ENCODE measurements at regions not wholly inside any gene's neighbourhood (a gene's known extent, or its start where the extent isn't known, plus 50 kb on each side); places are given as distances from the start of the nearest gene placed in this dataset.

DNA sequence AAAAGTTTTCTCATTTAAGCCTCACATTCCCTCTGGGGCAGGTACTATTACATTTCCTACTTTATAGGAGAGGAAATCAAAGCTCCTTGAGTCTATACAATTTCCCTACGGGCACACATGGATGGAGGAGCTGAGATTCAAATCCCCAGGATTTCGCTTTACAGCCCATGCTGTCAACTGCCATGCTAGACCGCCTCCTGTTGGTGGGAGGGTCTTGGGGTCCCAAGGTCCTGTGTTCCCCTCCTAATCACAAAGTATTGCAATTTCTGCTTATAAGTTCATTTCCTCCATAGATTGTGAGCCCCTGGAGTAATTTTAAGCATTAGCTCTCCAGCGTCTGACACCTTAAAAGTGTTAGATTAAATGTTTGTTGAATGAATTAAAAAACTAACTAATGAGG, 95.9 kb upstream of the SMARCA2 start:
- no TSS peak for BruUV-seq (replicated peaks)
- H2AFZ ChIP-seq (ENCODE audit: low read depth, low read length): no peak overlapping the region

DNA sequence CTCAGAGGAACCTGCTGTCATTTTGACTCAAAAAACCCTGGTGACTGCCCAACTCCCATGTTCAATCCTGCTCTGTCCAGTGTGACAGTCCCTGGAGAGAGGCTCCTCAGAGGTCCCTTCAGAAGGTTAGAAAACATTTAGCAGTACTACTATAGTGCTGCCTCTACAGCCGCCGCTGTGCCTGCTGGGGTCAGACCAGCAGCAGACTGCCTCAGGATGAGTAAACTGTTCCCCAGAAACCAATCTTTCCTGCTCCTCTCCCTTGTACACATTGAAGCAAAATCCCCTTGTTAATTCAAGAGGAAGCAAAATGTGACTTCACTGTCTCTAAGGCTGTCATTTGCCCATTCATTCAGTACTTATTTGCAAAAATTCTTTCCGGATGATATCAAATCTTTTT, 94.8 kb upstream of the SMARCA2 start:
- H3K27me3 ChIP-seq (ENCODE audit: control insufficient read depth in 2 of 2, insufficient read depth in 2 of 2, low read length in 2 of 2): no peaks in the 10 kb centered on the region
- no peak overlapping the region for H3K27ac ChIP-seq (ENCODE audit: insufficient read depth, low read depth, low read length)
- ChIA-PET CTCF (no interaction called here), POLR2A (no interaction called here)
- no peaks in the 10 kb centered on the region for H3K79me2 ChIP-seq (ENCODE audit: control insufficient read depth, insufficient read depth, low read length)
- BruUV-seq (replicated peaks): no TSS peak
- no peaks in the 10 kb centered on the region for H3K9me1 ChIP-seq (replicated peaks; ENCODE audit: control insufficient read depth, extremely low read depth, insufficient read depth, low read length)
- no peaks in the 10 kb centered on the region for H4K20me1 ChIP-seq (replicated peaks; ENCODE audit: control insufficient read depth, extremely low read depth, insufficient read depth, low read length)
- no peaks in the 10 kb centered on the region for H3K36me3 ChIP-seq (ENCODE audit: control insufficient read depth in 2 of 2, extremely low read depth in 1 of 2, insufficient read depth in 2 of 2, low read length in 2 of 2)
- TF ChIP-seq POLR2AphosphoS5 (IDR thresholded peaks at IDR 0.05; ENCODE audit: insufficient read depth, low read depth, low read length) (no peak), GATA2 (IDR thresholded peaks at IDR 0.05; ENCODE audit: insufficient read depth, insufficient read length, low read depth, low read length) (no peak), EZH2 (IDR thresholded peaks at IDR 0.05; ENCODE audit: borderline replicate concordance, low read depth, low read length, severe bottlenecking) (no peak)
- TF ChIP-seq, protein P1, sequence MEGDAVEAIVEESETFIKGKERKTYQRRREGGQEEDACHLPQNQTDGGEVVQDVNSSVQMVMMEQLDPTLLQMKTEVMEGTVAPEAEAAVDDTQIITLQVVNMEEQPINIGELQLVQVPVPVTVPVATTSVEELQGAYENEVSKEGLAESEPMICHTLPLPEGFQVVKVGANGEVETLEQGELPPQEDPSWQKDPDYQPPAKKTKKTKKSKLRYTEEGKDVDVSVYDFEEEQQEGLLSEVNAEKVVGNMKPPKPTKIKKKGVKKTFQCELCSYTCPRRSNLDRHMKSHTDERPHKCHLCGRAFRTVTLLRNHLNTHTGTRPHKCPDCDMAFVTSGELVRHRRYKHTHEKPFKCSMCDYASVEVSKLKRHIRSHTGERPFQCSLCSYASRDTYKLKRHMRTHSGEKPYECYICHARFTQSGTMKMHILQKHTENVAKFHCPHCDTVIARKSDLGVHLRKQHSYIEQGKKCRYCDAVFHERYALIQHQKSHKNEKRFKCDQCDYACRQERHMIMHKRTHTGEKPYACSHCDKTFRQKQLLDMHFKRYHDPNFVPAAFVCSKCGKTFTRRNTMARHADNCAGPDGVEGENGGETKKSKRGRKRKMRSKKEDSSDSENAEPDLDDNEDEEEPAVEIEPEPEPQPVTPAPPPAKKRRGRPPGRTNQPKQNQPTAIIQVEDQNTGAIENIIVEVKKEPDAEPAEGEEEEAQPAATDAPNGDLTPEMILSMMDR (IDR thresholded peaks at IDR 0.05; ENCODE audit: extremely low read depth in 1 of 2, insufficient read depth in 1 of 2, low read depth in 1 of 2, low read length in 2 of 2): no peak
- DNase-seq (ENCODE audit: low read depth, low spot score) (no peak), FAIRE-seq (no peak)
- no peak overlapping the region for H3K9ac ChIP-seq (replicated peaks; ENCODE audit: extremely low read depth, insufficient read depth, low read length)
- H3K4me1 ChIP-seq (ENCODE audit: control insufficient read depth, extremely low read depth, insufficient read depth, low read length): no peaks in the 10 kb centered on the region
- H3K4me3 ChIP-seq (replicated peaks in 1 of 3; ENCODE audit: insufficient read depth in 1 of 3, low read depth in 1 of 3, low read length in 3 of 3): no peak overlapping the region
- no peak overlapping the region for H3K4me2 ChIP-seq (ENCODE audit: insufficient read depth, low read length)
- dilution Hi-C loops (cut with MboI; ENCODE audit: extremely low pct_ligation_motif_present, low sequenced_read_pairs): no loop called here
- intact Hi-C loops (cut with micrococcal nuclease): no loop called here
- H2AFZ ChIP-seq (ENCODE audit: low read depth, low read length): no peak overlapping the region
- no peaks in the 10 kb centered on the region for H3K9me3 ChIP-seq (replicated peaks; ENCODE audit: control insufficient read depth, insufficient read depth, low read length)

More for the DNA sequence above, 95.9 kb upstream of the SMARCA2 start:
- Histone ChIP-seq H3K9ac (replicated peaks; ENCODE audit: extremely low read depth, insufficient read depth, low read length) (no peak overlapping the region), H3K27me3 (ENCODE audit: control insufficient read depth in 2 of 2, insufficient read depth in 2 of 2, low read length in 2 of 2) (no peaks in the 10 kb centered on the region), H3K79me2 (ENCODE audit: control insufficient read depth, insufficient read depth, low read length) (no peaks in the 10 kb centered on the region), H3K9me1 (replicated peaks; ENCODE audit: control insufficient read depth, extremely low read depth, insufficient read depth, low read length) (no peaks in the 10 kb centered on the region), H4K20me1 (replicated peaks; ENCODE audit: control insufficient read depth, extremely low read depth, insufficient read depth, low read length) (no peaks in the 10 kb centered on the region), H3K27ac (ENCODE audit: insufficient read depth, low read depth, low read length) (no peak overlapping the region), H3K4me1 (ENCODE audit: control insufficient read depth, extremely low read depth, insufficient read depth, low read length) (no peaks in the 10 kb centered on the region), H3K4me3 (replicated peaks in 1 of 3; ENCODE audit: insufficient read depth in 1 of 3, low read depth in 1 of 3, low read length in 3 of 3) (no peak overlapping the region), H3K36me3 (ENCODE audit: control insufficient read depth in 2 of 2, extremely low read depth in 1 of 2, insufficient read depth in 2 of 2, low read length in 2 of 2) (no peaks in the 10 kb centered on the region), H3K4me2 (ENCODE audit: insufficient read depth, low read length) (no peak overlapping the region), H3K9me3 (replicated peaks; ENCODE audit: control insufficient read depth, insufficient read depth, low read length) (no peaks in the 10 kb centered on the region)
- POLR2A ChIA-PET: no interaction called here
- CTCF ChIA-PET: interaction anchor here (1.3 kb wide), 1 partner anchor 10 kb away, joined by 3 read pairs; no protein-coding TSS in a partner anchor
- FAIRE-seq (no peak), DNase-seq (ENCODE audit: low read depth, low spot score) (no peak)
- dilution Hi-C loops (cut with MboI; ENCODE audit: extremely low pct_ligation_motif_present, low sequenced_read_pairs): no loop called here
- no peak for TF ChIP-seq POLR2A (IDR thresholded peaks at IDR 0.05; ENCODE audit: low read depth, low read length)
- TF ChIP-seq FOS (IDR thresholded peaks at IDR 0.05; ENCODE audit: borderline replicate concordance, insufficient read depth, low read length): no peak
- TF ChIP-seq EZH2 (IDR thresholded peaks at IDR 0.05; ENCODE audit: borderline replicate concordance, low read depth, low read length, severe bottlenecking): no peak
- TF ChIP-seq GATA2 (IDR thresholded peaks at IDR 0.05; ENCODE audit: insufficient read depth, insufficient read length, low read depth, low read length): no peak
- no peak for TF ChIP-seq JUN (IDR thresholded peaks at IDR 0.05; ENCODE audit: borderline replicate concordance, insufficient read depth, insufficient read length, low read depth)
- intact Hi-C loops (cut with micrococcal nuclease): no loop called here

All from endothelial cell of umbilical vein (primary cell).